ENCODE measurements at regions not wholly inside any gene's neighbourhood (a gene's known extent, or its start where the extent isn't known, plus 50 kb on each side); places are given as distances from the start of the nearest gene placed in this dataset.

DNA sequence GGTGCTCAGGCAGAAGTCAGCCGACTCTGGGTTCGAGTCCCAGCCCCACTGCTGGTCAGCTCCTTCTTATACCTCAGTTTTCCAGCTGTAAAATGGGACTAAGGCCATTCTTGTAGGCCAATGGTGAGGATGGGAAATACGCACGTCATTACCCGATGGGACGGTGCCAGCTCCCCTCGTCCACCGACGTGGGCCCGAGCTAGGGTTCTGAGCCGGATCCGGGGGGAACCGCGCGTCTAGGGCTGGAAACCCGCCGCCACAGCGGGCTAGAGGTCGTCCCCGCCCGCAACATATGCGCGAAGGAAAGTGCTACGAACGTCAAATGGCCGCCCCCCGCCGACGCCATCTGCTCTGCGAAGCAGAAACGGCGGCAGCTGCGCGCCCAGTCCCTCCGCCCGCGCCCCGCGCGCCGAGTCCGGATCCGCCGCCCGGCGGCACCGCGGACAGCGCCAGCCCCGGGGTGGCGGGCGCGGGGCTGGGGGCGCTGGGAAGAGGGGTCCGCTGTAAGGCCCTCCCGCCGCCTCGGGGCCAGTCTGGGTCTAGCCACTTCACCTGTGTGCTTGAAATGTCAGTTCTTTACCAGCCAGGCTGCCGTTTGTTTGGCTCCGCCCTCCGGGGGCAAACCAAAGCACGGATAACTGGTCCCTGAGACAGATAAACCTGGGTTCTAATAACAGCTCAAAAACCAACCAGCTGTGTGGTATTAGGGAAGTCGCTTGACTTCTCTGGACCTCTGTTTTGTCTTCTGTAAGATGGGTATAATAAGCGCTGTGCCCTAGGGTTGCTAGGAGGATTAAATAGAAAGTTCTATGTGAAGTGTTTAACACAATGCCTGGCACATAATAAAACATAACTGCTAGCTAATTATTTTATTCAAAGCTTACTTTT, 103.5 kb upstream of the RCN1 start:
- TF ChIP-seq POLR2A (IDR thresholded peaks at IDR 0.05), result no peak
- TF ChIP-seq CTCF (IDR thresholded peaks at IDR 0.05), result no peak
- TF ChIP-seq POLR2AphosphoS5 (IDR thresholded peaks at IDR 0.05), result no peak
- TF ChIP-seq EP300 (IDR thresholded peaks at IDR 0.05), result no peak
